ENCODE measurements at regions not wholly inside any gene's neighbourhood (a gene's known extent, or its start where the extent isn't known, plus 50 kb on each side); places are given as distances from the start of the nearest gene placed in this dataset.
"Not testable (repeated sequence)": the region's sequence is repeated elsewhere in the genome, so short reads cannot be mapped to it uniquely, and the experiment has no call there.

DNA sequence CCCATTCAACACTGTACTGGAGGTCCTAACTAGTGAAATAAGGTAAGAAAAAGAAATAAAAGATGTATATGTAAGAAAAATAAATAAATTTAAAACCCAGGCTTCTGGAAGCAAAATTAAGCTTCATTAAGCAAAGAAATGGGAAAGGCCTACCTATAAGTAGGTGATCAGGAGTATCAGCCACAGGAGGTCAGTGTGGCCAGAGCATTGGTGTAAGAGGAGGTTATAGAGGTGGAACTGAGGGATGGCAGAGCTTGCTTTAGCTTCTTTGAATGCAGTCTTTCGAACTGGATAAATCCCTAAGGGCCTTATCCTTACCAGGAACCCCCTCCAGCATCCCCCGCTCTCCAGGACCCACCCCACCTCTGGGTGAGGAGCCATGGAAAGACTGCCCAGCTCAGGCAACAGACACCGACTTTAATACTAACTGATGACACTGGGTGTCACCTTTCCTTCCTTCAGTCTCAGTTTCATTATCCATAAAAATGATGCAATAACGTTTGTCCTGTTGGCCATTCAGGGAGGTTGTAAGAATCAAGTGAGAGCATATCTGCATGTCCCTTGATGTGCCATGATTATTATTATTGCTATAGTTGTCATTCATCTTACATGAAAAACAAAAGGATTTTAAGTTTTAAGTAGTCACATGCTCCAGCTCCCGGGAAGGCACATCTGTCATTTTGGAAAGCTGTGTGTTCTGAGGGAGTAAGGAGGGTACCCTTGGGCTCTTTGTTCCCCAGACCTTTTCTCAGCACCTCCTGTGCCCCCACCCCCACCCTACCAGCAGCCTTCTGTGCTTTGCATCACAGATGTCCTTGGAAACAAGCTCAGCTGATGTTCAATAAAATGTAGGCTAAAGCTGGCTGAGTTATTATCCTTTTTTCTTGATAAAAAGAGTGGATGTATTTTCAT, 50.8 kb upstream of the CTNNA1 start:
- DNase-seq (ENCODE audit: low spot score) = no peak

DNA sequence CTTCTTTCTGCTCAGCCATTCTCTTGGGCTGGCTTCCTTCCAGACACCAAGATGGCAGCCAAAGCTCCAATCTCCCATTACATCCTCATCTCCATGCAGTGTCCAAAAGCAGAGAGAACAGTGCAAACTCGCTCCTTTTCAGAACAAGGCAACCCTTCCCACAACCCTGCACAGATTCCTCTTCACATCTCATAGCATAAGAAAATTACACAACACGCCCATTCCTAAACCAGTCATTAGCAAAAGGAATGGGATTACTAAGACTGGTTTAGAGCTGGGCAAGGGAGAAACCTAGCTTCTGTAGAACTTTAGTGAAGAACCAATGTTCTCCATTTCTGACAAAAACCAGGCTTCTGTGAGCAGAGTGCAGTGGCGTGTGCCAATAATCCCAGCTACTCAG, 51.5 kb upstream of the CTNNA1 start:
- no peak for DNase-seq (ENCODE audit: low spot score)

DNA sequence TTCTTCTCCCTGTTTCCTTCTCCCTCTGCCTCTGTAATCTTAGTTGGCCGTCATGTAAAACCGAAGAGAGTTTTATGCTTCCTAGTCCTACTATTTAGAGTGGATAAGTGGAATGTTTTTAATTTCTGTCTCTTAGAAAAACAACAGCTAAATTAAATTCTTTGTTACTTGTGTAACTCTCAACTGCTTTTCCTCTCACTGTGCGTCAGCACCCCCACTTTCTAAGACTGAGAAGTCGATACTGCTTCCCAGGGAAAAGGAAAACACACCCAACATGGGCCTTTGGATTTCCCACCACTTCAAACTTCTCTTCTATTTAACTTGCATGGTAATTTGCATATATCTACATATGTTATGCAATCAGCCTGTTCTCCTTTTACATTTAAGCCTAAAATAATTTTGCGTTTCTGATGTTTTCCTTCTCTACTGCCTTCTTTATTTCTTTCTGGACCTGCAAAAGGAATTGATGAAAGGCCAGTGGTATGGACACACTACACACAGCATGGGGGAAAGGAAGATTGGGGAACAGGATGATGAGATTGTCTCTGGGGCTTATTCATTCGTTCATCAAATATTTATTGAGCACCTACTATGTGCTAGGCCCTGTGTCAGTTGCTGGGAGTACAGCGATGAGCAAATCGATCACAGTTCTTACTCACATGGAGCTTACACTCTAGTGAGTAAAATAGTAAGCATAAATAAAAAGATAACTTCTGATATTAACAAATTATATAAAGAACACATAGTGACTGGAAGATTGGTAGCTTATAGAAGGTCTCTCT, 52.5 kb upstream of the CTNNA1 start:
- DNase-seq (ENCODE audit: low spot score) = no peak

DNA sequence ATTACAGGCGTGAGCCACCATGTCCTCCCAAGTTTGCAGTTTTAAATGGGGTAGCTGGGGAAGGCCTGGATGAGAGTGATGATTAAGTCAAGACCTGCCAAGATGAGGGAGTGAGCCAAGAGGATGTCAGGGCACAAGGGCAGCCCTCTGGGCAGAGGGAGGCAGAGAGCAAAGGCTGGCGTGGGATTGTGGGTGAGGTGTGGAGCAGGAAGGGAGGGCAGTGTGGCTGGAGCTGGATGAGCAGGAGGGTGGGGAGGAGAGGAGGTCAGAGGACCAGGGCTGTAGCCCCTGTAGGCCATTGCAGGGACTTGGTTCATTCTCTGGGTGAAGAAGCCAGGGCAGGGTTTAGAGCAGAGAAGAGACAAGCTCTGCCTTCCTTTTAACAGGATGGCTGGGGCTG, 53.7 kb upstream of the CTNNA1 start:
- no peak for DNase-seq (ENCODE audit: low spot score)

DNA sequence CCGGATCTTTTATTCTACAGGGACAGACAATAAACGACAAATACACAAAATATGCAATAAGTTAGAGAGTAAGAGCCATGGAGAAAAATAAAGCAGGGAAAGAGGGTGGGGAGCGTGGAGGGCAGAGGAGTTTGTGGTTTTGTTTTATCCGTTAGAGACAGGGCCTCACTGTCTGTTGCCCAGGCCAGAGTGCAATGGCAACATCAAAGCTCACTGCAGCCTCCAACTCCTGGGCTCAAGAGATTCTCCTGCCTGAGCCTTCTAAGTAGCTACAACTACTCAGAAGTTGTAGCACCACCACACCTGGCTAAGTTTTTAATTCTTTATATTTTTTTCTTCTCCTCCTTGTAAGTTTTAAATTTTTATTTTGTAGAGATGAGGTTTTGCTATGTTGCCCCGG, 54.5 kb upstream of the CTNNA1 start:
- DNase-seq (ENCODE audit: low spot score) = no peak

DNA sequence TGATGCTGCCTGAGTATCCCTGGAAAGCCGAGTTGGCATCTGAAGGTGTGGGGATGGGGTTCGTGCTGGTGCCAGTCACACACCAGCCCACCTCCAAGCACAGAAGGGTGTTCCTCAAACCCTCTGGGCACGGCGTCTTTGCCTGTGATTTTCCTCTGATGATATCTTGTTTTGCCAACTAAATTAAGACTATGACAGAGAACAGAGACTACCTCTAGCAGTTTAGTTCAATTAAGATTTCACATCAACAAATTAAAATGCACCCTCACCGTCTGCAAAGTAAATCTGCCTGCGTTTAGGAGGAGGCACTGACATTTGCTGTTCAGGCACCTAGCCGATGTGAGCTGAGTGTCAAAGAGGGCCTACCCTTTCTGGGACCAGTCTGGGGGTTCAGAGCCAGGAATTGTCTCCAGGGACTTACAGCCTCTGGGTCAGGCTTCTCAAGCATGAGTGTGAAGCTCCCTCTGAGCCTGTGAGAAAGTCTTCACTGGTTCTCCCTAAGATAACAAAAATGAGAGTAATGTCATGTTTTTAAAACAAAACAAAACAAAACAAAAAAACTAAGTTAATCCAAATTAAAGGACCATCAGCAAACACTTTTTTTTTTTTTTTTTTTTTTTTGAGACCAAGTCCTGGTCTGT, 55.4 kb upstream of the CTNNA1 start:
- no peak for DNase-seq (ENCODE audit: low spot score)

DNA sequence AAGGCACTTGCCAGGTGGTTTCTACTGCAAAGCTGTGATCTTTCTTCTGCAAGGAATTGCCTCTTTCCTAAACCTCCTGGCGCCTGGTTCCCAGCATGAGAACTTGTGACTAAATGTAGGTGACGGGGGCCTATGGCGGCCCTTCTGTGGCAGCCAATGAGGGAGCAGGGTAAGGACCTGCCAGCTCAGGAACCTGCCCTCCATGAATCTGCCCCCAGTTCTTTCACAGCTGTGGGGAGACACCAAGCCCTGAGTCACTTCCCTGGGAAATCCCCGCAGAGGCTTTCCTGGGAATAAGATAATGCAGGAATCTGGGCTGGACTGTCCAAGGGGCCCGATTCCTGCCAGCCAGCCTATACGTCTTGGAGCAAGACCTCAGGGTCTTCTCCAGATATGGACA, 56.7 kb upstream of the CTNNA1 start:
- DNase-seq (ENCODE audit: low spot score) = no peak

DNA sequence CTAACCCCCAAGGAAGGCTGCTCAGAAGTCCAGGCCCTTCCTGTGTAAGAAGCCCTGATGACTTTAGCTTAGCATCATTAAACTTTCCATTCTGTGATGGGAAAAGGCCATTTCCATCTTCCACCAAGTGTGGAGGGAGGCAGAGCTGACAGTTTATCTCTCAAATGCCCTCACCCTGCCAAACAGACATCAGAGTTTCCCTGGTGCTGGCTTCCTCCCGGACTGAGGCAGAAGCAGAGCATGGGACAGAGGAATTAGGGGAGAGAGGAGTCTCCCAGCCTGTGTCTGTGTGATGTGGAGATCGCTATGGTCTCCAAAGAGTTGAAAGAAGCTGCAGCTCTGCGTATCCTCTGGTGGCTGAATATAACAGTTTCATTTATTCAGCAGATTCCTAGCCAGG, 57.4 kb upstream of the CTNNA1 start:
- DNase-seq (ENCODE audit: low spot score) = no peak

DNA sequence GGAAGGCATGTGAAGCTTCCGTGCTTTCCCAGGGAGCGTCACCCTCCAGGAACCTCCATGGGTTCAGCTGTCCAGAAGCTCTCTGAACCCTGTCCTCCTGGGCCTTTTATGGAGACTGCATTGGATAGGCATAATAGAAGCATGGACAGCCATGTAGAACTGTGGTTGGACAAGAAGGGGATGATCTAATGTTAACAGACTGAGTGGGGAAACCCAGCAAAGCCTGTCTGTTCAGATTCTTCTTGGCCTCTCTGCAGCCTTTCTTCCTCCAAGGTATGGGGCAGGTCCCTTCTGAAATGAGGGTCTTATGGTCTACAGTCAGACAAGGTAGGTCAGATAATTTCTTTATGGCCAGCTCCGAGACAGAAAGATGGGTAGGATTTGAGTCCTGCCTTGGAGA, 59.1 kb upstream of the CTNNA1 start:
- DNase-seq (ENCODE audit: low spot score) = no peak

DNA sequence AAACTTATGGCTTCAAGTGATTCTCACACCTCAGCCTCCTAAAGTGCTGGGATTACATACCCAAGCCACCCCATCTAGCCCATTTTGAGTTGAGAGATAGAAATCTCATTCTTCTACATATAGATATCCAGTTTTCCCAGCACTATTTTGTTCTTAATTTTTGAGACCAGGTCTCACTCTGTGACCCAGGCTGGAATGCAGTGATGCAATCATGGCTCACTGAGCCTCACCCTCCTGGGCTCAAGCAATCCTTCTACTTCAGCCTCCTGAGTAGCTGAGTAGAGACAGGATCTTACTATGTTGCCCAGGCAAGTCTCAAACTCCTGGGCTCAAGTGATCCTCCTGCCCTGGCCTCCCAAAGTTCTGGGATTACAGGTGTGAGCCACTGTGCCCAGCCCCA, 60.9 kb upstream of the CTNNA1 start:
- DNase-seq (ENCODE audit: low spot score) = no peak

DNA sequence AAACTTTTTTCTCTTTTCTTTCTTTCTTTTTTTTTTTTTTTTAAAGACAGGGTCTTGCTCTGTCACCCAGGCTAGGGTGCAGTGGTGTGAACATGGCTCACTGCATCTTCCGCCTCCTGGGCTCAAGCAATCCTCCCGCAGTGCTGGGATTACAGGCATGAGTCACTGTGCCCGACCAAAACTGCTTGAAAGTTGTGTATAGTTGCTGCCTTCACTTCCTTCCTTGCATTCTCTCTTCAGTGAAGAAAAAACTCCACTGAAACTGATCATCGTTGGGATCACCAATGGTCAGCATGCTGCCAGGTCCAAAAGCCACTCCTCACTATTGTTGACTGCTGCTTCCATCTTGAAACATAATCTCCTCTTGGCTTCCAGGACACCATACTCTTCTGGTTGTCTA, 66.6 kb upstream of the CTNNA1 start:
- DNase-seq (ENCODE audit: low spot score) = no peak

DNA sequence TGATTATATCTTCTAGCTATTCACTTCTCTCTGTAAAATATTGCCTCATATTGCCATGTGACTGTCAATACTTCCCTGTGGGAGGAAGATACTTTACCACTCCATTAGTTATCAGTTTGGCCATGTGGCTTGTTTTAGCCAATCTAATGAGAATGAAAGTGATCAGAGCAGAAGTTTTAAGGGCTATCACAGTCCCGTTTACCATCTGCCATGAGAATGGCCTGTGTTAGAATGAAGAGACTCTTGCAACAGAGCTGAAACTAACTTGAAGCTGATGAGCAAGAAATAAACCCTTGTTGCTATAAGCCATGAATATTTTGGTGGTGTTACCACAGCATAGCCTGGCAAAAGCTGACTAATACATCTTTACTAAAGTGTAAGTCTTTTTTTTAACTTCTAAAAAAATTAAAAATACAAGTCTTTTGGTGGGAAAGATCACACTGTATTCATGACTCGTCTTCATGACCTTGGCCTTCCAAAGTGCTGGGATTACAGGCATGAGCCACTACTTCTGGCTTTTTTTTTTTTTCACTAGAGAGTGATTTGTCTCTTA, 68.0 kb upstream of the CTNNA1 start:
- no peak for DNase-seq (ENCODE audit: low spot score)

DNA sequence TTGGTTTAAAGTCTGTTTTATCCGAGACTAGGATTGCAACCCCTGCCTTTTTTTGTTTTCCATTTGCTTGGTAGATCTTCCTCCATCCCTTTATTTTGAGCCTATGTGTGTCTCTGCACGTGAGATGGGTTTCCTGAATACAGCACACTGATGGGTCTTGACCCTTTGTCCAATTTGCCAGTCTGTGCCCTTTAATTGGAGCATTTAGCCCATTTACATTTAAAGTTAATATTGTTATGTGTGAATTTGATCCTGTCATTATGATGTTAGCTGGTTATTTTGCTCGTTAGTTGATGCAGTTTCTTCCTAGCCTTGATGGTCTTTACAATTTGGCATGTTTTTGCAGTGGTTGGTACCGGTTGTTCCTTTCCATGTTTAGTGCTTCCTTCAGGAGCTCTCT, 70.8 kb upstream of the CTNNA1 start:
- not testable (repeated sequence) for DNase-seq (ENCODE audit: low spot score)

DNA sequence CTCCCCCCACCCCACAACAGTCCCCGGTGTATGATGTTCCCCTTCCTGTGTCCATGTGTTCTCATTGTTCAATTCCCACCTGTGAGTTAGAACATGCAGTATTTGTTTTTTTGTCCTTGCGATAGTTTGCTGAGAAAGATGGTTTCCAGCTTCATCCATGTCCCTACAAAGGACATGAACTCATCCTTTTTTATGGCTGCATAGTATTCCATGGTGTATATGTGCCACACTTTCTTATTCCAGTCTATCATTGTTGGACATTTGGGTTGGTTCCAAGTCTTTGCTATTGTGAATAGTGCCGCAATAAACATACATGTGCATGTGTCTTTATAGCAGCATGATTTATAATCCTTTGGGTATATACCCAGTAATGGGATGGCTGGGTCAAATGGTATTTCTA, 74.4 kb upstream of the CTNNA1 start:
- DNase-seq (ENCODE audit: low spot score) = not testable (repeated sequence)

DNA sequence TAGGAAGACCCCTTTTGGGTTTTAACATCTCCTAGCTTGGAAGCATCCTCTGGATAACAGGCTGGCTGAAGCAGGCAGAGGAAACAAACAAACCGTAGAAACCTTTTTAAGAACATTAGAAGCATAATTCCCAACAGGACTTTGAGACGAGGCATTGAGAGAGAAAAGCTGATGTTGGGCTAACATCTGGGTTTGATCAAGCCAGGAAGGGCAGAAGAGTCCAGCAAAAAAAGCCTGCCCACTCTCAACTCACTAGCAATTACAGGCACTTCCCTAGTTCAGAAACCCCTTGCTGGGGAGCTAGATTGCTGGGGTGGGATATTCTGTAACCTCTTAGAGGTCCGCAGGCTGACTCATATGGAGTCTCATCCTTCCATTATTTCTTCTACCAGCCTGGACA, 75.4 kb upstream of the CTNNA1 start:
- no peak for DNase-seq (ENCODE audit: low spot score)

DNA sequence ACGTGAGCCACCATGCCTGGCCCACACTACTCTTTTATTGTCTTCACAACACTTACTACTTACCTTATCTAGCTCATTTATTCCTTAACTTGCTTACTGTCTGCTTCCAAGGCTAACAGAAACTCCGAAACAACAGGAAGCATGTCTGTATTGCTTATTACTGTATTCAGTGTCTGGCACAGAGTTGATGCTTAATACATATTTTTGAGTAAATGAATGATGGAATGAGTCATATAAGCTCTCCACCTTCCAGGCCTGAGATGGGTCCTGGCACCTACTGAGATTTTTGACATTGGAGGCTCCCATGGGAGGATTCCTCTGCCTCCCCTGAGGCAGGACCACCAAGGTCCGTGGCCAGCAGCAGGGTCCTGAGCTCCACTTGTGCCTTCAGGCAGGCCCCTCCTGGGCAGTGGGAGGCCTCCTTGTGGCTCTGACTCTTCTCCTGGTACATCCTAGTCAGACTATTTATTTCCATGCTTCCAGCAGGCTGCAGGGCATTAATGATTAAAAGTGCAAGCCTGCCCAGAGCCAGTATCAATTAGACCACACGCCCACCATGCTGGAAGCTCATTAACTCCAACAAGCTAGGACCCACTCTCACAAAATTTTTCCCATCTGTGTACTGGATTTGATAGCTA, 76.5 kb upstream of the CTNNA1 start:
- DNase-seq (ENCODE audit: low spot score) = no peak

DNA sequence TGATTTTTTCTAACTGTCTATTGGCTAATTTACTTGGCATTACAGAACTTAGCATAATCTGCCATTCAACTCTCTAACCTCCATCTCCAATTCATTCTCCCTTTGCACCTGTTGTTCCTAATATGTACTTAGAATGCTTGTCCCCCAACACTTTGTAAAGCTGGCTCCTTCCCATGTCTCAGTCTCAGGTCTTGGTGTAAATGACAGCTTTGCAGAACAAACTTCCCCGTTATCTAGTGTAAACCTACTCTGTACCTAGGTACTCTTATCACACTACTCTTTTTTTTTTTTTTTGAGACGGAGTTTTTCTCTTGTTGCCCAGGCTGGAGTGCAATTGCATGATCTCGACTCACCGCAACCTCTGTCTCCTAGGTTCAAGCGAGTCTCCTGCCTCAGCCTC, 77.2 kb upstream of the CTNNA1 start:
- DNase-seq (ENCODE audit: low spot score) = no peak

DNA sequence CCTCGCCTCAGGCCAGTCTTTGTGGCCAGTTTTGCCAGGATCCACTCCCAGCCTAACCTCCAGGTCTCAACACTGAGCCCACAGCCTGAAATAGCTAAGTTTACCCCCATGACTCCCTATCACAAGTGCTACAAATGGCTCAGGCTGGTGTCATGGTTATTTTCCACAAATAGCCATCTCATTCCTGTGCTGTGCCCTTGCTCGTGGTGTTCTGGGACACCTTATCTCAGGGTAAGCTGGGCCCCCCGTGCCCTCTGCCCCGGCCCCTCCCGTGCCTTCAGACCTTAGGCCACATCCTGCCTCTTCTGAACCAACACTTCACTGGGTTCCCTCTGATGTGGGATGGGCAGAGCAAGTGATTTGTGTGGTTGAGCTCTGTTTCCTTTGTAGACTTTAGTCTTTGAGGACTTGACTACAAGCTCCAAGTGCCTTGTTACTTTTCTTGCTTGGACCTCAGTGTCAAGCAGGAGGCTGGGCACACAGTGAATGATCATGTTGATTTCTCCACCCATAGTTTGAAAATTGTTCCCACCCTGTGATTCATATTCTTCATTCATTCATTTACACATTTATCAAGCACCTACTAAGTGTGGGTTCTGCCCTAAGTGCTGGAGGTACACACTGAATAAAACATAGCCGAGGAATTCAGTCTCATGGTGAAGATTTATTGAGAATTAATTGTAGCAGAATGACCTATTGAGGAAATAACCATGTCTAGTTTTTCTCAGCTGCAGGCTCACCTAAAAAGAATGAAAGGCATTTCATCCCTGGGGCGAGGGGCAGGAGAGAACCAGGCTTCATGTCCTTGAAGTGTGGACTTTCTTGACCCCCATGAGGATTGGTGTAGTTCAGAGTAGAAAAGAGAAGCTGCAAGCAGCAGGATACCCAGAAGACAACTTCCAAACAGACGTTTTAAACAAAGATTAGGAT, 84.5 kb upstream of the CTNNA1 start:
- DNase-seq (ENCODE audit: low spot score) = no peak

DNA sequence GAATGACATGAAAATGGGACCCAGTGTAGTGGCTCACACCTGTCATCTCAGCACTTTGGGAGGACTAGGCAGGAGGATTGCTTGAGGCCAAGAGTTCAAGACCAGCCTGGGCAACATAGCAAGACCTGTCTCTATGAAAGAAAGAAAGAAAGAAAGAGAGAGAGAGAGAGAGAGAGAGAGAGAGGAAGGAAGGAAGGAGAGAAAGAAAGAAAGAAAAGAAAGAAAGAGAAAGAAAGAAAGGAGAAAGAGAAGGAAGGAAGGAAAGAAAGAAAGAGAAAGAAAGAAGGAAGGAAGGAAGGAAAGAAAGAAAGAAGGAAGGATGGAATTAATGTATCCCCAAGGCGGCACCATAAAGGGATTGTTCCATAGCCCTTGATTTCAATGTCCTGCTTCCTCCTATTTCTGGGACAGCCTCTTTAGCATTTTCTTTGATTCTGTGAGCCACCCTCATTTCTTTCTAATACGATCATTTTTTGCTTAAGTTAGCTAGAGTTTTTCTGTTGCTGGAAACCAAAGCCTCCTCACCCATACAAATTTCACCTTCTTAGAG, 85.4 kb upstream of the CTNNA1 start:
- not testable (repeated sequence) for DNase-seq (ENCODE audit: low spot score)

DNA sequence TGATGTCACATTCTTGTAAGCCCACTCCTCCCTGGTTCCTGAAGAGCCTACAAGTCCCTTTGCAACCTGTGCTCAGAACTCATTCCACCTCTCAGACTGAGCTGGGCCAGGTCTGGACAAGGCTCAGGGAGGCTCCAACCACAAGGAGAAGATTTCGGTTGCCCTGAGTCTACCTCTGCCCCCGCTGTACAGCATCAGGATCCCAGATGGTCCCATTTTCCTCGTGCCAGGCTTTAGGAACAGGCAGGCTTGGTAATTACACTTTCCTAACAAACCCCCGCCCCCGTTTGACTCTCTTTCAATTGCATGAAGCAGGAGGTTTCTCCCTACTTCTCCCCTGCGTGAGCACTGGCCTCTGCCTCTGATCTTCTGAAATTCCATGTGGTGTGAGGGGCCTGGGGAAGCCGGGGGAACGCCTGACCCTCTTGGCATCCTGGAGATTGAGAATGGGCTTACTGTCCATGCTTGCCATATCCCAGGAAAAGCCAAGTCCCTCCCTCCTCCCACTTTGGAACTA, 86.9 kb upstream of the CTNNA1 start:
- no peak for DNase-seq (ENCODE audit: low spot score)

Measured in hematopoietic multipotent progenitor cell treated with erythropoietin and hydrocortisone succinate and interleukin-3 and kit ligand, for 15 days (in vitro differentiated cells).